SK-N-SH treated with all-trans-retinoic acid at 6 μM for 48 hours (cell line): ENCODE measurements at regions not wholly inside any gene's neighbourhood (a gene's known extent, or its start where the extent isn't known, plus 50 kb on each side); places are given as distances from the start of the nearest gene placed in this dataset.

Experiments
- ATAC-seq: fragments of 200-7000 bp; cut with Tn5 transposase; 3 replicates; pipeline ENCODE4 v1.9.1; 2020; ENCODE audit warnings: mild to moderate bottlenecking, moderate library complexity
- ARNTL ChIP-seq: fragments of 450-650 bp; formaldehyde crosslinking; IDR thresholded peaks from 2 replicates; pipeline ENCODE4 v1.5.0; 2020; ENCODE audit warnings: low read depth, mild to moderate bottlenecking, moderate library complexity, borderline replicate concordance
- BACH2 ChIP-seq: fragments of 250-450 bp; sonication (Bioruptor Pico); IDR thresholded peaks from 2 replicates; pipeline ENCODE4 v1.9.0; 2021; ENCODE audit warnings: mild to moderate bottlenecking, borderline replicate concordance
- CREB5 ChIP-seq: fragments of 250-450 bp; sonication (Bioruptor Pico); IDR thresholded peaks from 2 replicates; pipeline ENCODE4 v1.5.1; 2020; ENCODE audit warnings: low read depth, mild to moderate bottlenecking, moderate library complexity
- CSDC2 ChIP-seq: fragments of 250-450 bp; sonication (Bioruptor Pico); IDR thresholded peaks from 2 replicates; pipeline ENCODE4 v1.5.0; 2020; ENCODE audit warnings: mild to moderate bottlenecking, moderate library complexity
- CSRNP3 ChIP-seq: fragments of 250-450 bp; sonication (Bioruptor Pico); IDR thresholded peaks from 2 replicates; pipeline ENCODE4 v1.5.1; 2021; ENCODE audit warnings: mild to moderate bottlenecking, moderate library complexity
- ESRRG ChIP-seq: fragments of 250-450 bp; sonication (Bioruptor Pico); IDR thresholded peaks from 2 replicates; pipeline ENCODE4 v1.6.1; 2021; ENCODE audit warnings: mild to moderate bottlenecking
- GLIS3 ChIP-seq: fragments of 250-450 bp; sonication (Bioruptor Pico); IDR thresholded peaks from 2 replicates; pipeline ENCODE4 v1.5.0; 2020; ENCODE audit warnings: mild to moderate bottlenecking, moderate library complexity
- ISL1 ChIP-seq: fragments of 250-450 bp; sonication (Bioruptor Pico); IDR thresholded peaks from 2 replicates; pipeline ENCODE4 v2.1.2; 2022; ENCODE audit warnings: mild to moderate bottlenecking, moderate library complexity
- OSR1 ChIP-seq: fragments of 250-450 bp; sonication (Bioruptor Pico); IDR thresholded peaks from 2 replicates; pipeline ENCODE4 v1.8.0; 2022; ENCODE audit warnings: moderate library complexity, mild to moderate bottlenecking, inconsistent platforms
- PATZ1 ChIP-seq: fragments of 250-450 bp; sonication (Bioruptor Pico); IDR thresholded peaks from 2 replicates; pipeline ENCODE4 v1.8.0; 2020; ENCODE audit warnings: mild to moderate bottlenecking, moderate library complexity, borderline replicate concordance
- POU6F1 ChIP-seq: fragments of 250-450 bp; sonication (Bioruptor Pico); IDR thresholded peaks from 2 replicates; pipeline ENCODE4 v1.8.0; 2021; ENCODE audit warnings: low read depth, mild to moderate bottlenecking, moderate library complexity, borderline replicate concordance
- PPARA ChIP-seq: fragments of 250-450 bp; sonication (Bioruptor Pico); IDR thresholded peaks from 2 replicates; pipeline ENCODE4 v1.5.0; 2020; ENCODE audit warnings: mild to moderate bottlenecking, borderline replicate concordance
- RARB ChIP-seq: fragments of 250-450 bp; sonication (Bioruptor Pico); IDR thresholded peaks from 2 replicates; pipeline ENCODE4 v1.8.0; 2021; ENCODE audit warnings: mild to moderate bottlenecking, moderate library complexity
- SNAI2 ChIP-seq: fragments of 250-450 bp; sonication (Bioruptor Pico); IDR thresholded peaks from 2 replicates; pipeline ENCODE4 v1.5.0; 2020; ENCODE audit warnings: mild to moderate bottlenecking, moderate library complexity
- TCF4 ChIP-seq: fragments of 250-450 bp; sonication (Bioruptor Pico); IDR thresholded peaks from 2 replicates; pipeline ENCODE4 v1.8.0; 2021; ENCODE audit warnings: mild to moderate bottlenecking, moderate library complexity, borderline replicate concordance
- TOX ChIP-seq: fragments of 250-450 bp; sonication (Bioruptor Pico); IDR thresholded peaks from 2 replicates; pipeline ENCODE4 v1.8.0; 2021; ENCODE audit warnings: mild to moderate bottlenecking, moderate library complexity, borderline replicate concordance
- TSHZ2 ChIP-seq: fragments of 250-450 bp; sonication (Bioruptor Pico); IDR thresholded peaks from 2 replicates; pipeline ENCODE4 v1.5.0; 2020; ENCODE audit warnings: mild to moderate bottlenecking, moderate library complexity
- ZC3H10 ChIP-seq: fragments of 250-450 bp; sonication (Bioruptor Pico); IDR thresholded peaks from 2 replicates; pipeline ENCODE4 v1.5.1; 2021; ENCODE audit warnings: mild to moderate bottlenecking, moderate library complexity
- ZFP3 ChIP-seq: fragments of 250-450 bp; sonication (Bioruptor Pico); IDR thresholded peaks from 2 replicates; pipeline ENCODE4 v1.5.0; 2020; ENCODE audit warnings: mild to moderate bottlenecking, moderate library complexity
- ZFP30 ChIP-seq: fragments of 450-650 bp; formaldehyde crosslinking; IDR thresholded peaks from 2 replicates; pipeline ENCODE4 v1.5.0; 2022; ENCODE audit warnings: mild to moderate bottlenecking, moderate library complexity
- ZNF565 ChIP-seq: fragments of 450-650 bp; formaldehyde crosslinking; conservative IDR thresholded peaks from 2 replicates; pipeline ENCODE4 v1.5.0; 2020; ENCODE audit warnings: low read depth, mild to moderate bottlenecking, moderate library complexity
- ZNF70 ChIP-seq: fragments of 450-650 bp; formaldehyde crosslinking; IDR thresholded peaks from 2 replicates; pipeline ENCODE4 v1.5.0; 2020; ENCODE audit warnings: mild to moderate bottlenecking, moderate library complexity
- ZNF8 ChIP-seq: fragments of 450-650 bp; formaldehyde crosslinking; IDR thresholded peaks from 2 replicates; pipeline ENCODE4 v1.5.0; 2020; ENCODE audit warnings: mild to moderate bottlenecking, moderate library complexity

GRCh38 chr12:131535779-131536178 is 175.1 kb upstream of the SFSWAP start (continued):
- TF ChIP-seq PATZ1 (CRISPR knock-in tag) (no peak), ZNF8 (no peak), GLIS3 (no peak), ZC3H10 (CRISPR knock-in tag) (no peak), SNAI2 (no peak)

GRCh38 chr12:131536337-131536736 is 174.6 kb upstream of the SFSWAP start:
- ATAC-seq, result no peak
- TF ChIP-seq RARB (CRISPR knock-in tag), result no peak
- no peak for TF ChIP-seq ISL1 (CRISPR knock-in tag)
- no peak for TF ChIP-seq ZNF565 (CRISPR knock-in tag)
- TF ChIP-seq GLIS3, result no peak
- TF ChIP-seq TSHZ2 (CRISPR knock-in tag), result no peak
- TF ChIP-seq ZNF8, result no peak
- TF ChIP-seq OSR1 (CRISPR knock-in tag), result no peak
- TF ChIP-seq ARNTL, result no peak
- no peak for TF ChIP-seq CSRNP3 (CRISPR knock-in tag)

- no peak for TF ChIP-seq ZFP3 (CRISPR knock-in tag)
- TF ChIP-seq POU6F1, result no peak
- TF ChIP-seq ZFP30 (CRISPR knock-in tag), result no peak
- TF ChIP-seq TCF4 (CRISPR knock-in tag), result no peak
- TF ChIP-seq SNAI2, result no peak
- TF ChIP-seq CSDC2 (CRISPR knock-in tag), result no peak
- no peak for TF ChIP-seq ZNF70 (CRISPR knock-in tag)
- no peak for TF ChIP-seq OSR1 (CRISPR knock-in tag)
- no peak for TF ChIP-seq ESRRG
- TF ChIP-seq ZNF565 (CRISPR knock-in tag), result no peak
- no peak for TF ChIP-seq ZNF8
- TF ChIP-seq CREB5, result no peak
- no peak for TF ChIP-seq ZC3H10 (CRISPR knock-in tag)
- TF ChIP-seq GLIS3, result no peak
- TF ChIP-seq ISL1 (CRISPR knock-in tag), result no peak
- TF ChIP-seq, all 23 proteins: peak for 0
- no peak for ATAC-seq
Observed at GRCh38 chr12:131536766-131537165, 174.1 kb upstream of the SFSWAP start.

GRCh38 chr12:131537267-131537958 is 173.5 kb upstream of the SFSWAP start:
- TF ChIP-seq OSR1 (CRISPR knock-in tag), result no peak
- no peak for TF ChIP-seq ZFP30 (CRISPR knock-in tag)
- no peak for TF ChIP-seq ISL1 (CRISPR knock-in tag)
- no peak for TF ChIP-seq GLIS3
- no peak for TF ChIP-seq ARNTL
- no peak for TF ChIP-seq RARB (CRISPR knock-in tag)
- no peak for TF ChIP-seq ZNF565 (CRISPR knock-in tag)
- TF ChIP-seq ZNF70 (CRISPR knock-in tag), result no peak
- TF ChIP-seq ZC3H10 (CRISPR knock-in tag), result no peak
- TF ChIP-seq PPARA (CRISPR knock-in tag), result no peak
- TF ChIP-seq CREB5, result no peak
- no peak for TF ChIP-seq CSDC2 (CRISPR knock-in tag)
- TF ChIP-seq ESRRG, result no peak
- TF ChIP-seq TOX (CRISPR knock-in tag), result no peak
- TF ChIP-seq ZFP3 (CRISPR knock-in tag), result no peak
- no peak for TF ChIP-seq POU6F1
- no peak for TF ChIP-seq BACH2
- no peak for ATAC-seq
